ENCODE measurements at regions not wholly inside any gene's neighbourhood (a gene's known extent, or its start where the extent isn't known, plus 50 kb on each side); places are given as distances from the start of the nearest gene placed in this dataset.

GRCh38 chr2:146532509-146533147 lies 1312.2 kb upstream of the ACVR2A start:
- Histone ChIP-seq H3K9me3 (ENCODE audit: control insufficient read depth, low read length) (no peaks in the 10 kb centered on the region), H3K27me3 (ENCODE audit: control insufficient read depth in 1 of 2, insufficient read depth in 2 of 2, low read length in 1 of 2) (no peaks in the 10 kb centered on the region), H3K4me1 (ENCODE audit: control insufficient read depth in 1 of 2, insufficient read depth in 2 of 2, low read length in 2 of 2) (no peaks in the 10 kb centered on the region), H3K4me3 (ENCODE audit: low read length in 2 of 2) (no peak overlapping the region), H3K27ac (ENCODE audit: low read depth in 1 of 2, low read length in 2 of 2) (no peak overlapping the region), H3K36me3 (ENCODE audit: control insufficient read depth in 1 of 2, insufficient read depth in 2 of 2, low read length in 1 of 2) (no peaks in the 10 kb centered on the region)
- intact Hi-C loops (cut with DNase I): no loop called here
- DNase-seq (no peak), ATAC-seq (ENCODE audit: low FRiP score) (no peak)
- WGBS, 2 donors: 74 to 75% methylated on average over 3 of the region's 3 CpGs

GRCh38 chr2:146532009-146532408 lies 1312.8 kb upstream of the ACVR2A start:
- no peaks in the 10 kb centered on the region for H3K4me1 ChIP-seq (ENCODE audit: control insufficient read depth in 1 of 2, insufficient read depth in 2 of 2, low read length in 2 of 2)
- ATAC-seq (ENCODE audit: low FRiP score) (no peak), DNase-seq (no peak)
- 90 to 95% methylated on average over 3 of the region's 3 CpGs for WGBS, 2 donors
- H3K36me3 ChIP-seq (ENCODE audit: control insufficient read depth in 1 of 2, insufficient read depth in 2 of 2, low read length in 1 of 2): no peaks in the 10 kb centered on the region
- H3K9me3 ChIP-seq (ENCODE audit: control insufficient read depth, low read length): no peaks in the 10 kb centered on the region
- no peaks in the 10 kb centered on the region for H3K27me3 ChIP-seq (ENCODE audit: control insufficient read depth in 1 of 2, insufficient read depth in 2 of 2, low read length in 1 of 2)
- H3K27ac ChIP-seq (ENCODE audit: low read depth in 1 of 2, low read length in 2 of 2): no peak overlapping the region
- intact Hi-C loops (cut with DNase I): no loop called here
- no peak overlapping the region for H3K4me3 ChIP-seq (ENCODE audit: low read length in 2 of 2)

GRCh38 chr2:146530886-146531285 lies 1313.9 kb upstream of the ACVR2A start:
- Histone ChIP-seq H3K36me3 (ENCODE audit: control insufficient read depth in 1 of 2, insufficient read depth in 2 of 2, low read length in 1 of 2) (no peaks in the 10 kb centered on the region), H3K4me1 (ENCODE audit: control insufficient read depth in 1 of 2, insufficient read depth in 2 of 2, low read length in 2 of 2) (no peaks in the 10 kb centered on the region), H3K27me3 (ENCODE audit: control insufficient read depth in 1 of 2, insufficient read depth in 2 of 2, low read length in 1 of 2) (no peaks in the 10 kb centered on the region), H3K4me3 (ENCODE audit: low read length in 2 of 2) (no peak overlapping the region), H3K9me3 (ENCODE audit: control insufficient read depth, low read length) (no peaks in the 10 kb centered on the region), H3K27ac (ENCODE audit: low read depth in 1 of 2, low read length in 2 of 2) (no peak overlapping the region)
- intact Hi-C loops (cut with DNase I): no loop called here
- DNase-seq (no peak), ATAC-seq (ENCODE audit: low FRiP score) (no peak)

GRCh38 chr2:146527166-146527565 lies 1317.7 kb upstream of the ACVR2A start:
- no peaks in the 10 kb centered on the region for H3K36me3 ChIP-seq (ENCODE audit: control insufficient read depth in 1 of 2, insufficient read depth in 2 of 2, low read length in 1 of 2)
- intact Hi-C loops (cut with DNase I): no loop called here
- ATAC-seq (ENCODE audit: low FRiP score) (no peak), DNase-seq (no peak)
- H3K27me3 ChIP-seq (ENCODE audit: control insufficient read depth in 1 of 2, insufficient read depth in 2 of 2, low read length in 1 of 2): no peaks in the 10 kb centered on the region
- no peaks in the 10 kb centered on the region for H3K4me1 ChIP-seq (ENCODE audit: control insufficient read depth in 1 of 2, insufficient read depth in 2 of 2, low read length in 2 of 2)
- H3K9me3 ChIP-seq (ENCODE audit: control insufficient read depth, low read length): no peaks in the 10 kb centered on the region
- no peak overlapping the region for H3K4me3 ChIP-seq (ENCODE audit: low read length in 2 of 2)
- no peak overlapping the region for H3K27ac ChIP-seq (ENCODE audit: low read depth in 1 of 2, low read length in 2 of 2)

- intact Hi-C loops (cut with DNase I): no loop called here
- Histone ChIP-seq H3K27ac (ENCODE audit: low read depth in 1 of 2, low read length in 2 of 2) (no peak overlapping the region), H3K9me3 (ENCODE audit: control insufficient read depth, low read length) (no peaks in the 10 kb centered on the region), H3K27me3 (ENCODE audit: control insufficient read depth in 1 of 2, insufficient read depth in 2 of 2, low read length in 1 of 2) (no peaks in the 10 kb centered on the region), H3K4me1 (ENCODE audit: control insufficient read depth in 1 of 2, insufficient read depth in 2 of 2, low read length in 2 of 2) (no peaks in the 10 kb centered on the region), H3K36me3 (ENCODE audit: control insufficient read depth in 1 of 2, insufficient read depth in 2 of 2, low read length in 1 of 2) (no peaks in the 10 kb centered on the region), H3K4me3 (ENCODE audit: low read length in 2 of 2) (no peak overlapping the region)
- ATAC-seq (ENCODE audit: low FRiP score): no peak
- no peak for DNase-seq
- WGBS, 2 donors: 60 to 67% methylated on average over 1 of the region's 1 CpG
These were observed 1321.6 kb upstream of the ACVR2A start for GRCh38 chr2:146523196-146523595.

- no peak for DNase-seq
- Histone ChIP-seq H3K27ac (ENCODE audit: low read depth in 1 of 2, low read length in 2 of 2) (no peak overlapping the region), H3K4me1 (ENCODE audit: control insufficient read depth in 1 of 2, insufficient read depth in 2 of 2, low read length in 2 of 2) (no peaks in the 10 kb centered on the region), H3K27me3 (ENCODE audit: control insufficient read depth in 1 of 2, insufficient read depth in 2 of 2, low read length in 1 of 2) (no peaks in the 10 kb centered on the region), H3K36me3 (ENCODE audit: control insufficient read depth in 1 of 2, insufficient read depth in 2 of 2, low read length in 1 of 2) (no peaks in the 10 kb centered on the region), H3K9me3 (ENCODE audit: control insufficient read depth, low read length) (no peaks in the 10 kb centered on the region), H3K4me3 (ENCODE audit: low read length in 2 of 2) (no peak overlapping the region)
- ATAC-seq (ENCODE audit: low FRiP score): no peak
- intact Hi-C loops (cut with DNase I): no loop called here
These were observed 1338.0 kb upstream of the ACVR2A start for GRCh38 chr2:146506851-146507250.

- no peak for ATAC-seq (ENCODE audit: low FRiP score)
- H3K4me3 ChIP-seq (ENCODE audit: low read length in 2 of 2): no peak overlapping the region
- H3K27ac ChIP-seq (ENCODE audit: low read depth in 1 of 2, low read length in 2 of 2): no peak overlapping the region
- intact Hi-C loops (cut with DNase I): no loop called here
- 48 to 50% methylated on average over 1 of the region's 1 CpG for WGBS, 2 donors
- no peaks in the 10 kb centered on the region for H3K9me3 ChIP-seq (ENCODE audit: control insufficient read depth, low read length)
- DNase-seq: no peak
- H3K27me3 ChIP-seq (ENCODE audit: control insufficient read depth in 1 of 2, insufficient read depth in 2 of 2, low read length in 1 of 2): no peaks in the 10 kb centered on the region
- no peaks in the 10 kb centered on the region for H3K4me1 ChIP-seq (ENCODE audit: control insufficient read depth in 1 of 2, insufficient read depth in 2 of 2, low read length in 2 of 2)
- H3K36me3 ChIP-seq (ENCODE audit: control insufficient read depth in 1 of 2, insufficient read depth in 2 of 2, low read length in 1 of 2): no peaks in the 10 kb centered on the region
These were observed 1341.5 kb upstream of the ACVR2A start for GRCh38 chr2:146503366-146503765.

GRCh38 chr2:146496248-146496647 lies 1348.6 kb upstream of the ACVR2A start:
- H3K27me3 ChIP-seq (ENCODE audit: control insufficient read depth in 1 of 2, insufficient read depth in 2 of 2, low read length in 1 of 2): no peaks in the 10 kb centered on the region
- intact Hi-C loops (cut with DNase I): no loop called here
- ATAC-seq (ENCODE audit: low FRiP score): no peak
- no peaks in the 10 kb centered on the region for H3K9me3 ChIP-seq (ENCODE audit: control insufficient read depth, low read length)
- no peak overlapping the region for H3K27ac ChIP-seq (ENCODE audit: low read depth in 1 of 2, low read length in 2 of 2)
- H3K36me3 ChIP-seq (ENCODE audit: control insufficient read depth in 1 of 2, insufficient read depth in 2 of 2, low read length in 1 of 2): no peaks in the 10 kb centered on the region
- no peak overlapping the region for H3K4me3 ChIP-seq (ENCODE audit: low read length in 2 of 2)
- no peaks in the 10 kb centered on the region for H3K4me1 ChIP-seq (ENCODE audit: control insufficient read depth in 1 of 2, insufficient read depth in 2 of 2, low read length in 2 of 2)
- no peak for DNase-seq
- 90 to 95% methylated on average over 1 of the region's 1 CpG for WGBS, 2 donors

- no peaks in the 10 kb centered on the region for H3K4me1 ChIP-seq (ENCODE audit: control insufficient read depth in 1 of 2, insufficient read depth in 2 of 2, low read length in 2 of 2)
- DNase-seq: no peak
- no peak overlapping the region for H3K4me3 ChIP-seq (ENCODE audit: low read length in 2 of 2)
- intact Hi-C loops (cut with DNase I): no loop called here
- no peak overlapping the region for H3K27ac ChIP-seq (ENCODE audit: low read depth in 1 of 2, low read length in 2 of 2)
- 94 to 95% methylated on average over 1 of the region's 1 CpG for WGBS, 2 donors
- no peaks in the 10 kb centered on the region for H3K27me3 ChIP-seq (ENCODE audit: control insufficient read depth in 1 of 2, insufficient read depth in 2 of 2, low read length in 1 of 2)
- no peaks in the 10 kb centered on the region for H3K36me3 ChIP-seq (ENCODE audit: control insufficient read depth in 1 of 2, insufficient read depth in 2 of 2, low read length in 1 of 2)
- ATAC-seq (ENCODE audit: low FRiP score): no peak
- no peaks in the 10 kb centered on the region for H3K9me3 ChIP-seq (ENCODE audit: control insufficient read depth, low read length)
These were observed 1355.4 kb upstream of the ACVR2A start for GRCh38 chr2:146489386-146489785.
